GM21619 (cell line): ENCODE measurements at regions not wholly inside any gene's neighbourhood (a gene's known extent, or its start where the extent isn't known, plus 50 kb on each side); places are given as distances from the start of the nearest gene placed in this dataset.

ENCODE experiments used
- ATAC-seq: cut with Tn5 transposase; IDR thresholded peaks from one replicate; pipeline ENCODE4 v1.9.1; 2021; ENCODE audit not compliant: unreplicated experiment

- no peak for ATAC-seq
These were observed 116.4 kb upstream of the SASH1 start for GRCh38 chr6:148226284-148226683.

- ATAC-seq = no peak
These were observed 111.1 kb upstream of the SASH1 start for GRCh38 chr6:148231572-148231971.

- ATAC-seq = no peak
These were observed 107.2 kb upstream of the SASH1 start for GRCh38 chr6:148235446-148235845.

- no peak for ATAC-seq
These were observed 103.9 kb upstream of the SASH1 start for GRCh38 chr6:148238713-148239112.

- ATAC-seq = no peak
These were observed 103.4 kb upstream of the SASH1 start for GRCh38 chr6:148239215-148239614.

- ATAC-seq = no peak
These were observed 102.7 kb upstream of the SASH1 start for GRCh38 chr6:148239801-148240460.

GRCh38 chr6:148240461-148240840 is 102.2 kb upstream of the SASH1 start:
- no peak for ATAC-seq

GRCh38 chr6:148240861-148241477 is 101.7 kb upstream of the SASH1 start:
- ATAC-seq = no peak

GRCh38 chr6:148242180-148242579 is 100.5 kb upstream of the SASH1 start:
- ATAC-seq = no peak

GRCh38 chr6:148244217-148244935 is 98.3 kb upstream of the SASH1 start:
- ATAC-seq = no peak

GRCh38 chr6:148247386-148248063 is 95.1 kb upstream of the SASH1 start:
- ATAC-seq = no peak

GRCh38 chr6:148249160-148249559 is 93.5 kb upstream of the SASH1 start:
- no peak for ATAC-seq

- no peak for ATAC-seq
These were observed 92.8 kb upstream of the SASH1 start for GRCh38 chr6:148249679-148250375.

GRCh38 chr6:148250975-148251685 is 91.5 kb upstream of the SASH1 start:
- no peak for ATAC-seq

- ATAC-seq = no peak
These were observed 90.7 kb upstream of the SASH1 start for GRCh38 chr6:148251891-148252290.

- no peak for ATAC-seq
These were observed 84.8 kb upstream of the SASH1 start for GRCh38 chr6:148257810-148258209.

- ATAC-seq = no peak
These were observed 83.8 kb upstream of the SASH1 start for GRCh38 chr6:148258868-148259267.

GRCh38 chr6:148261470-148261869 is 81.2 kb upstream of the SASH1 start:
- no peak for ATAC-seq

- no peak for ATAC-seq
These were observed 79.6 kb upstream of the SASH1 start for GRCh38 chr6:148263010-148263409.

GRCh38 chr6:148263961-148264360 is 78.7 kb upstream of the SASH1 start:
- no peak for ATAC-seq

- no peak for ATAC-seq
These were observed 77.6 kb upstream of the SASH1 start for GRCh38 chr6:148265054-148265453.
